Cardiac septum (tissue), 1 donor: ENCODE measurements at regions not wholly inside any gene's neighbourhood (a gene's known extent, or its start where the extent isn't known, plus 50 kb on each side); places are given as distances from the start of the nearest gene placed in this dataset.

ENCODE experiments used
- DNase-seq: peaks from one replicate; pipeline ENCODE4 v3.0.0-alpha.2; 2020; ENCODE audit warnings: low spot score
- intact Hi-C: fragments of 100-400 bp; cut with DNase I; formaldehyde crosslinking; loops from one replicate; pipeline ENCODE4 v1.14.0; 2022
- donor health status: DM: no; HTN: no; CAD: no.

DNA sequence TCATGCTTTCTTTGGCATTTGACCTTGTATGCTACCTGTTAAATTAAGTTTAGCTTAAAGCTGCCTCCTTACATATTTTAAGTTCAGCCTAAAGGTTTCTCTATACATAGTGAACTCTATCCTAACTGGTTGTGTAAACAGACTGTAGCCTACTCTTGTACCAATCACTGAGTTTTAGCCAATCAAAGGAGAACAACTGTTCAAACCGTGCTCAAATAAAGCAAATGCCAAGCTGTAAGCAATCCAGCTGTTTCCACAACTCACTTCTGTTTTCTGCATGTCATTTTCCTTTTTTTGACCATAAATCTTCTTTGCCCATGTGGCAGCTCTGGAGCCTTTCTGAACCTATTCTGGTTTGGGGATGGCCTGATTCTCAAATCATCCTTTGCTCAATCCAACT is 1603.8 kb upstream of the ACVR2A start:
- intact Hi-C loops, result no loop called here
- no peak for DNase-seq

DNA sequence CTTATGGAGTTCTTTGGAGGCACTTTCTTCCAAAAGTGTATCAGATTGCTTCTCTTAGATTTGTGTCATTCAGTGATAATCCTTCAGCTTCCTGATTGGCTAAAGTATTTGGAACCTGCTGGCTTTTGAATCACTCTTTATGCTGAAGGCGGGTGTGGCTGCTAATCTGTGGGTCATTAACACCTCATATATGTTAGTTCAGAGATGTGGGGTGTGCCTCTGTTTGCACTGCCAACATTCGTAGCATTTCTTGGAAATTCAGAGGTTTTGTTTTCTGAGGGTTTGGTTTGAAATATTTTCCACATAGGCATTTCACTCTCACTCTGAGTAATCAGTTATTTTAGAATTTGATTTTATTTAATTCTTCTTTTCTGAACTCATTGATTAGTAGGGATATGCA is 1604.4 kb upstream of the ACVR2A start:
- no peak for DNase-seq
- intact Hi-C loops, result no loop called here

DNA sequence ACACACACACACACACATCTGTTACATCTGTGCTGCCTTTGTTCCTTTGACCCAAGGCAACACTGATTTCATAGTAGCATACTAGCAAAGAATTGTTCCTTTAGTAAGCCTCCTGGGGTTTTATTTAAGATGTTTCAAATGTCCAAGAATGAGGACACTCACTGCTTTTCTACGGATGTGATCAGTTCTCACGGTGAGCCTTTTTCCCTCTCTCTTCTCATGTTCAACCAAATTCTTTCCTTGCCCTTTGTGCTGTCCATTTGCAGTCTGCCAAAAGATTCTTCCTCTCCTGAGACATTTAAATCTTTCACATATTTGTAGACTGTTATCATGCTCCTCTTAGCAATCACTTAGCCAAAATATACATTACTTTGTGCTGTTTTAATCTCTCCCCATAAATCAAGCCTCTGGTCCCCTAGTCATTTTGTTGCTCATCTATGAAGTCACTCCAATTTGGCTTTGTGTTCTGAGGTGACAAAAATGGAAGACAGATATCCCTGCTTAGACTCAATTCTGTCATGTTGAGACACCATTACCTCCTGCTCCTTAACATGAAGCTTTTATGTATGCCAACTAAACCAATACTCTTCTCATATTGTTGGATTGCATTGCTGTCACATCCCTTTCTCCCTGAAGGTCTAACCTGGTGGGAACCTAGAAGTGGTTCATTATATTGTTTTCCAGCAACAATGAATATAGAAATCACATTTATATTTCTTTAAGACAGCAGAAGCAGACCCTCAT is 1605.3 kb upstream of the ACVR2A start:
- intact Hi-C loops, result no loop called here
- DNase-seq, result no peak

DNA sequence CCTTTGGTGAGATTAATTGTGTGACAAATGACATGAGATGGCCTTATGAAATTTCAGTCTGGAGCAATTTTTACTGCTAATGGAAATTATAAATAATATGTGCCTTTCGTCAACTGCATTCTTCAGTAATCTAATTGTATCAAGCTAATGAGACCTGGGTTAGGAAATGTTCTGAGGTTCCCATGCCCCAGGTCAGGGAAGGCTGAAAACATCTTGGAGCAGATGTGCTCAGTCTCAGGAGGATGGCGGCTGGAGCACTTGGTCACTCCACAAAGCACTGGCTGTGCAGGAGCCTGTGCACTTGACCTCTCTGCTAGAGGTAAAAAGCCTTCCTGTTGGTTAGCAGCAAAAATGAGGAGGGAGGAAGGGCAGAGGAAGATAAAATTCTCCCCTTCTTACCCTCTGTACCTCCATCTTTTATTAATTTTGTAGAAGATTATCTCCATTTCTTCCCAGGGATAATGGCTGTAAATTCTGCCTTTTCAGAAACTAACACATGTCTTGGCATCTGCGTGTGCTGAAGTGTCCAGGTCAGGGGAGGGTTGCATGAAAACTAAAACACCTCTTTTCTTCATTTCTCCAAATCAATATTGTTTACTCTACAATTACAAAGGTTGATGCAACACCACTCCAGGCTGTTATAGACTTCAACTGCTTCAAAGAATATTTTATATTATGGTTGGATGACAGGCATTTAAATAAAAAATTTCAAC is 1606.4 kb upstream of the ACVR2A start:
- intact Hi-C loops, result no loop called here
- DNase-seq, result no peak

DNA sequence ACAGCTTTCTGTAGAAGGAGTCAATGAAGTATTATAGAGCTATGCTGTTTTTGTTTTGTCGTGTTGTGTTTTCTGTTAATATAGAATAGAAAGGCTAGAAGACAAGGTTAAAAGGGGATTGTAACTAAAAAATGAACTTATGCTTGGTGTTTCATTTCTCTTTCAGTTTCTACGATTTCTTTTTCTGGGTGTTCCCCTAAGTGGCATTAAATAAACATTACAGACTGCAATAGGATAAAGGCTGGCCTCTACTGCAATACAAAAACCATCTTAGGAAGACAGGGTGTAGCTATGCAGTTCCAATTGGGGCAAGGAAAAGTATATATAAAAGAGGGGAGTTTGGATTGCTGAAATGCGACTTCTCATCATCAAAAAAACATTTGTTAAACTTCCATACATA is 1609.7 kb upstream of the ACVR2A start:
- DNase-seq, result no peak
- intact Hi-C loops, result no loop called here

DNA sequence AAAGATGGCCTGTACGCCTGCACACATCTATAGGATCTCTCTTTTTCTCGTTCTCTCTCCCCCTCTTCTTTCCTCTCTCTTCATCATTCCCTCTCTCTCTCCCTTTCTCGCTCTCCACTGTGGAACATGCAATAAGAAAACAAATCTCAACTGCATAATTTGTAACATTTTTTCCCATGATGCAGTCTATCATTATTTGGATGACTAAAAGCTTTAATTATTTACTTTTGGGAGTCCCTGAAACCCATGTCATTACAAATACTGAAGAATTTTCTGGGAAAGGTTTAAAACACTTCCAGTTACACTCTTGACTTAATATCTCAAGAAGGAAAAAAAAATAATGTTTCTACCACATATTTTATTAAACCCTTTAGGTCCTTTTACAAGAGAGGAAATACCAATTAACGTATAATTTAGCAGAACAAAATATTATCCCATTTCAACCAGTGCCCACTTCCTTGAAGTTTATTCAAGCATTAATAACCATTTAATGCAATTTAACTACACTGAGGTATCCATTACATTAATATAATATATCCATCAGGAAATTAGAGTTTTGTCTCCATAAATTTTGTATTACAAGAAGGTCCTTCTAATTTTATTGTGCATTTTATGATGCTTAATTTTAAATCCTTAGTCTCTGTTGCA is 1615.2 kb upstream of the ACVR2A start:
- DNase-seq, result no peak
- intact Hi-C loops, result no loop called here

DNA sequence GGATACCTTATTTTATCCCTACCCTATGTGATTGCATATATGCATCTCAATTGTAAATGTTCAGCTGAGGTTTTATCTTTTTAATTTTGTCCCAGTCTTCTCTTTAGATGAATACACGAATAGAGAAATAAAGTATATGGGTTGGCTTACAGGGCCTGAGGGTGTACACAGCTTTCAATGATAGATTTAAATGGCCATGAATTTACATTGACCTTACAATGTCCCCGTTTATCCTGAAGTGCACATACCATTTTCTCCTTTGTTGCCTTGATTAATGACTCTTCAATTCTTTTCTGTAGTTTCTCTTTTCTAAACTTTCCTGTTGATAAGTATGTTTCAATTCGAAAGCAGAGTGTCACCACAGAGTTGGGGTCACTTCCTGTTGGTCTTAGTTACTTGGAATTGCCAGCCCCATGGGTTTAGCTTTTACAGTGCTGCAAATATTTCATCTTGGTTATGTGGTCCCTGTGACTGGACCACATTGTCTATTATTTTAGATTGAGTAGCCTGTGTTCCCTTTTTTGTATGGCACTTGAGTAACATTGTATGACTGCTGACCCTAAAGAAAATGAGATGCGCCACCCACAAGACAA is 1616.3 kb upstream of the ACVR2A start:
- intact Hi-C loops, result no loop called here
- no peak for DNase-seq

DNA sequence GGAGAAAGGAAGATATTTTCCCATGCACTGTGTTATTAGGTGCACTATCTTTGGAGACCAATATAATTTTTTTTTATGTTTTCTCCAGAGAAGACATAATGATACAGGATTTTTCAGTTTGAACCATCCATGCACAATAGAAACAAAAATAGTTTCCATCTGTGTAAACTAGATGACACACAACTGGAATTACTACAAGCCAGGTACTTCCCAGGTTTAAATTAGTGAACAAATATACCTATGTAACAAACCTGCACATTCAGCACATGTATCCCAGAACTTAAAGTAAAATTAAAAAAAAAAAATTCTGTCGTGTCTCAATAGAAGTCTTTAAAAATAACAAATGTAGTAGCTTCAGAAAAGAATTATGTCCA is 1616.8 kb upstream of the ACVR2A start:
- intact Hi-C loops, result no loop called here
- no peak for DNase-seq

DNA sequence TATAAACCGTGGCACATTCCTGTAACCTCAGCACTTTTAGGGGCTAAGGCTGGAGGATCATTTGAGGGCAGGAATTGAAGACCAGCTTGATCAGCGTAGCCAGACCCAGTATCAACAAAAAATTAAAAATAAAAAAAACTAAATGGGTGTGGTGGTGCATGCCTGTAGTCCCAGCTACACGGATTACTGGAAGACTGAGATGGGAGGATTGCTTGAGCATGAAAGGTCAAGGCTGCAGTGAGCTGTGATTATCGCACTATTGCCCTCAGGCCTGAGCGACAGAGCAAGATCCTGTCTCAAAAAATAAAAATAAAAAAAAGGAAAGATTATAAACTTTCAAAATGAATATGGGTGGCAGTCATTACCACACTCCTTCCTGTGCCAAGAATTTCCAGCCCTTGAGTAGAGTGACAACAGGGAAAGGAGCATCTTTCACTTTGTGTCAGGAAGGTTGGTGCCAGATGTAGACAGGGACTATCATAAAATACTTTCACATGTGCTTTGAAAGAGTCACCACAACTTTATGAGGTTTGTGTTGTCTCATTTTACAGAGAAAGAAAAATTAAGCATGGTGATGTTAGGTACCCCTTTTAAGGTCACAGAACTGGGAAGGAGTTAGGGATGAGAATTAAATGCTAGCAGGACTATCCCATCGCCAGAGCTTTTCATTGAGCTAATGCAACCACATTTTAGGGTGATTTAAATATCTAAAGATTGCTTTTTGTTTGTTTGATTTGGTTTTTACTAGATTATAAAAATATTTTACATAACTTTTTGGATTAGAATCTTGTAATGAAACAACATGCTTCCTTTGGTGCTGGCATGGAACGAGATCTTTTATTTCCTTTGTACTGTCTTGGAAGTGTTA is 1617.4 kb upstream of the ACVR2A start:
- no peak for DNase-seq
- intact Hi-C loops, result no loop called here

DNA sequence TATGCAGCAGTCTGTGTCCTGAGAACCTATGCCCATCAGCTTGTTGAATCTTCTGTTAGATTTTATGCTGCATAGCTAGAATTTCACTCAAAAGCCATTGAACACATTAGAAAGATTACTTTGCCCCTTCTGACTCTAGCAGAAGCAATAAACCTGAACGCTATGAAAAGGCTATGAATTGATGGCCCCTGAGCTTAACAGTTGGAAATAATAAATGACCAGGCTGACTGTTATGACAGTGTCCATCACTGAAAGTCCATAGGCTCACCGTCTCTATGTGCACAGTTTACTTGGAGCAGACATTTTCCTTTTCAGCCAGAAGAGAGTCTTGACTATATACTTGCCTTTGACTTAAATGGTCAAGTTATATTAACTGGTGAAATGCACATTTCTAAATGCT is 1618.8 kb upstream of the ACVR2A start:
- intact Hi-C loops, result no loop called here
- DNase-seq, result no peak

DNA sequence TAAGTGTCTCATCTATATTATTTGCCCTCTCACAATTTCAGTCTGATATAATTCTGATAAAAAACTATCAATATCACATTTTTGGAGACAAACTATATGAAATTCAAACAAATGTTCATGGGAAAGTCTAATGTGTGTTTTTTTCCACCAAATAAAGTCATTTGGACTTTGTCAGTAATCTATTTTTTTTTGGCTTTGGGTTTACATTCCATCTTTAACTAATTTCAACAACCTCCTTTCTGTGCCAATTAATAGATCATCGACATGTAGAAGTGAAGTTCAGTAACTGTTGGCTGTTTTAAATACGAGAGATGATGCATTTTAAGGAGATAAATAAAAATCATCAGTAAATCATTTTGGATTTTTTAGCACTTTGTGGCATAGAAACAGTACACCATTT is 1623.0 kb upstream of the ACVR2A start:
- intact Hi-C loops, result no loop called here

DNA sequence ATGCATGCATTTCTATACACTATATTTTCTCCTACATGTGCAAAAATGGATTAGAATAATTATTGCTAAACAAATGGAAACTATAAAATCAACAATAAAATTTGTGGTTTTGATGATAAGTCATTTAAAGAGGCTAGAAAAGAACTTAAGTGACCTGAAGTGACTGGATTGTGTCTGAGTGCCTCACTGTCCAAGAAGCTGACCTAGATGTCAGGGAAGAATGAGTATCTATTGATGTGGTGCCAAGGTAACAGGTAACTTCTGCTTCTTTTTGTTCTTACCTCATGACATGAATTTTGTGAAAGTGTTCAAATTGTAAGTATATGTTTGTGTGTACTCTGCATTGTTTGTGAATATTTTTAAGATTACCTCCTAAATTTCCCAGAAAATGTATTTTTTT is 1623.9 kb upstream of the ACVR2A start:
- intact Hi-C loops, result no loop called here

More for the DNA sequence above, 1623.0 kb upstream of the ACVR2A start:
- no peak for DNase-seq

DNA sequence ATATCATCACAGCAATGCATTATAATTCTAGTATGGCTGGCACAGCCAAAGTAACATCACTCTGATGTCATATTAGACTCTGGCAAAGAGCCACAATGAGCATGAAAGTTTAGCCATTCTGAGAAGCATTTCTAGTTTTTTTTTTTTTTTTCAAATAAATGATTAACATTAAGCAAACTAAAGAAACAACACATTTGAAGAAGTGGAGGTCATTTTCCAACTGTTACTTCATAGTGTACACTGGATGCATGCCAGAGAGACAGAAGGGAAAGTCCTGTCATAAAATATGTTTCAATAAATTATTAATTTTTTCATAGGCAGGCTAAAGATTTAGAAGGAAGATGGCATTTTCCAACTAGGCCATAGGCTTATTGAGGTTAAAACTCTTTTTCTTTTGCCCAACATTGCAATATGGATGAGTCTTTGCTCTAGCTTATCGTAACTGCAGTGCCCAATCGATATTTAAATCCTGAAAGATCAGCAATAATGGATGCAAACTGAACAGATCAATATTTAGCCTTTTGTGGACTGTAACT is 1630.4 kb upstream of the ACVR2A start:
- no peak for DNase-seq
- intact Hi-C loops, result no loop called here

More for the DNA sequence above, 1623.9 kb upstream of the ACVR2A start:
- DNase-seq, result no peak

DNA sequence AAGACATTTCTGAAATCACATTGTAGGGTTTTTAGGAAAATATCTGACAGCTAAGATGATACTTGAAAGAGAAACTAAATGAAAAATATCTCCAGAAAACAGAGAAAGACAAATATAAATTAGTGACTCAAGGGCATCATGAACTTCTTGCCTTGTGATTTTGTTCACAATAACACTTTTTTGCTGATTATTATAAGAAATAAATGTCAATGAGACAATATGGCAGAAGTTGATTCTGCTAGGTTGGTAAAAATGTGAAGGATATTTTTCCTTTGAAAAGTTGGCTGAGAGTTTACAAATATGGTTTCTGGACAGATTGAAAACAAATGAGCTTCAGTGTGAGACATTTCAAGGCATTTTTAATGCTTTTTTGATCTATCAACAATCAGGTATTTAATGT is 1631.2 kb upstream of the ACVR2A start:
- no peak for DNase-seq
- intact Hi-C loops, result no loop called here

DNA sequence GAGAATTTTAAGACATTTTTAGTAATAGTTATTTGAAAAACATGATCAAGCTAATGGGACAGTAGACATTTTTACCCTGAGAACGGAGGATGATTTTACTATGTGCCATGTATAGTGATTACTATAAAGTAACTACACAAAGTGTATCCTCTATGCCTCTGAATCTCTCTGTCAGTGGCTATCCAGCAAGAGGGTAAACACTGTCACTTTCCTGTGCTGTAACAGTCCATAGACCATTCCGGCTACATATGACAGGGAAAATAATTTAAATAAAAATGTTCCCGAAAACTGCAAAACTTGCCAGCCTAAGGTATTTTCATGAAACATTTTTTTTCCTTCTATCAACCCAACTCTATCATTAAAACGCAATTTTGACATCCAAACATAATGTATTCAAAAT is 1632.2 kb upstream of the ACVR2A start:
- intact Hi-C loops, result no loop called here
- no peak for DNase-seq

DNA sequence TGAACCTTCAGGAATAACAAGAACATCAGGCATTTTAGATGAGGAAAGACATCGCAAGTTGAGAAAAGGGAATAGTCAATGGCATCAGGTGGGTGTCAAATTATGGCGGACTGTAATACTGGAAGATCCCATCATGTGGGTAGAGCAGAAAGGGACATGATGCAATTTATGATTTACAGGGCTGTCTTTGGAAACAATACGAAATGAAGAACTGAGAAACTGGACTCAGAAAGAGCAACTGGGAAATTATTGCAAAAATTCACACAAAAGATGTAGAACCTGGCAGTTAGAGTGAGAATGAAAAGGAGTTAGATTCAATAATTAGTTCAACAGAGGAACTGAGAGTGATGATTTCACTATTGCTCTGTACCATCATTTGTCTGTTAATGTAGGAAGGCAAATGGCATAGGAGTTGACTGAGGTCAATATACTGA is 1635.0 kb upstream of the ACVR2A start:
- DNase-seq, result no peak
- intact Hi-C loops, result no loop called here

DNA sequence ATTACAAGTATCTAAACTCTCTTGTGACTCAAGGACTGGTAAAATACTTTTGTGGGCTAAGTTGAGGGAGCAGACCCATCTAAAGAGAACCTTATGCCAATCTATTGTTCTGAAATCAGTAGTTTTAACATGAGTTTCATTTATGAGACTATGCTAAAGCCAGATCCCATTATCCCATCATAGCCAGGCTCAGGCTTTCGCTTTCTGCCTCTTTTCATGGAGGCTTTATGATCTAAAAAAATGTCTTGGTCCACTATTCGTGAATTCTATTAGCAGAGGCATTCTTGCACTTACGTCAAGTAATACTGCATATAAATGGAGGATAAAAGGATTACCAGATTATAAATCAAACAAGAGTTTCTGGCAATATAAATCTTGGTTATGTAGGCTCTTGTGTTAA is 1636.9 kb upstream of the ACVR2A start:
- no peak for DNase-seq
- intact Hi-C loops, result no loop called here

DNA sequence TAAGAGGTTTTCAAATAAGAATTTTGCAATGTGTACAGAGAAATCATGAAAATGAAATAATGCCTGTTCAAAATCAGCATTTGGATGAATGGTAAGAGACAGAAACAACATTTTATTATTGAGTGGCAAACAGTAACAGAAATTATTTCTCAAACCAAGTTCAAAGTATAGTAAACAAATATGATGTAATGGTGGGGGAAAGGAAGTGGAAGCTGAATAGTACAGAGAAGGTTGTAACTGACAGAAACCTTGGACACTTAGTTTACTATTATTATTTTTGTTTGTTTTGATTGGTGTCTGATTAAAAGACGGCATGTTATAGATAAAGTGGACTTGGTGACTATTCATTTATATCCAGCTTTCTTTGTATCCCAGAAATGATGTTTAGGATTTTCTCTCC is 1637.4 kb upstream of the ACVR2A start:
- no peak for DNase-seq
- intact Hi-C loops, result no loop called here

DNA sequence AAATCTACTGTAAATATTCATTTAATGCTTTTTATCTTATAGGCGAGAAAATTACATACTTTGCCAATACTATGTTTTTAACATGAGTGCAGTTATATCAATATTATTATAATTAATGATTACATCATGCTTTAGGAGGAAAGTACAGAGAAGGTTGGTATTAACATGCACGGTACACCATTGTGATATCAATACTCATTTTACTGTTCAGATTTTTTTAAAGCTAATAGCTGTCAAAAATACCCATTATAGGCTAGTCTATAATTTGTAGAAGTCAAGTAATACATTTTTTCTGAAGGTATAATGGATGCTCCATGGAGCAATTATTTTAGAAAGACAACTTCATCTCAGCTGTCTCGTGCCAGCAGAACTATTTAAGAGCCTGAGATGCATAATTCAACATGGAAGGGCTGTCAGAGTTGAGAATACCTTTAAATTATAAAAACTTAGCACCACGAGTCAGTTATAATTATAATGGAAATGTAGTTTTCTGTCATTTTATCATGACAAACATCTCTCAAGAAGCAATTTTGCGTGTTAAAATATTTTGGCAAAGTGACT is 1641.7 kb upstream of the ACVR2A start:
- intact Hi-C loops, result no loop called here
- DNase-seq, result no peak
